ENCODE measurements at regions not wholly inside any gene's neighbourhood (a gene's known extent, or its start where the extent isn't known, plus 50 kb on each side); places are given as distances from the start of the nearest gene placed in this dataset.

GRCh38 chr15:59940928-59941327 is 63.2 kb upstream of the FOXB1 start:
- H3K27ac ChIP-seq = no peak overlapping the region
- TF ChIP-seq CTCF (conservative IDR thresholded peaks at IDR 0.05) (no peak), ZFX (IDR thresholded peaks at IDR 0.05) (no peak)

GRCh38 chr15:59940456-59940855 is 63.7 kb upstream of the FOXB1 start:
- H3K27ac ChIP-seq = no peak overlapping the region
- TF ChIP-seq CTCF (conservative IDR thresholded peaks at IDR 0.05) = no peak

- TF ChIP-seq CTCF (conservative IDR thresholded peaks at IDR 0.05) (no peak), ZFX (IDR thresholded peaks at IDR 0.05) (no peak)
- no peak overlapping the region for H3K27ac ChIP-seq
Measured at GRCh38 chr15:59936741-59937140, 67.4 kb upstream of the FOXB1 start.

- TF ChIP-seq CTCF (conservative IDR thresholded peaks at IDR 0.05) (no peak), ZFX (IDR thresholded peaks at IDR 0.05) (no peak)
- H3K27ac ChIP-seq = no peak overlapping the region
Measured at GRCh38 chr15:59933607-59934006, 70.5 kb upstream of the FOXB1 start.

GRCh38 chr15:59931646-59932261 is 72.4 kb upstream of the FOXB1 start:
- TF ChIP-seq CTCF (conservative IDR thresholded peaks at IDR 0.05) (no peak), ZFX (IDR thresholded peaks at IDR 0.05) (no peak)

GRCh38 chr15:59924812-59925522 is 79.1 kb upstream of the FOXB1 start:
- no peak for TF ChIP-seq CTCF (conservative IDR thresholded peaks at IDR 0.05)
- TF ChIP-seq ZFX (IDR thresholded peaks at IDR 0.05) = no peak
- no peak overlapping the region for H3K27ac ChIP-seq

More at GRCh38 chr15:59931646-59932261, 72.4 kb upstream of the FOXB1 start:
- no peak overlapping the region for H3K27ac ChIP-seq

- TF ChIP-seq ZFX (IDR thresholded peaks at IDR 0.05) (no peak), CTCF (conservative IDR thresholded peaks at IDR 0.05) (no peak)
- no peak overlapping the region for H3K27ac ChIP-seq
Measured at GRCh38 chr15:59924096-59924495, 80.0 kb upstream of the FOXB1 start.
